AG10803 (cell line): ENCODE measurements at regions not wholly inside any gene's neighbourhood (a gene's known extent, or its start where the extent isn't known, plus 50 kb on each side); places are given as distances from the start of the nearest gene placed in this dataset.

ENCODE experiments used
- DNase-seq: peaks from one replicate; pipeline ENCODE4 v3.0.0; 2010; ENCODE audit warnings: low read depth
- H3K4me3 ChIP-seq: 2 replicates; pipeline ENCODE4 v1.5.1; 2011; ENCODE audit warnings: mild to moderate bottlenecking, low read length, control low read depth
- TF ChIP-seq, protein P1 (sequence below): conservative IDR thresholded peaks from 2 replicates; pipeline ENCODE4 v1.5.1; 2011; ENCODE audit warnings: mild to moderate bottlenecking, low read length, control low read depth, inconsistent platforms

- no peak overlapping the region for H3K4me3 ChIP-seq
- TF ChIP-seq, protein P1, sequence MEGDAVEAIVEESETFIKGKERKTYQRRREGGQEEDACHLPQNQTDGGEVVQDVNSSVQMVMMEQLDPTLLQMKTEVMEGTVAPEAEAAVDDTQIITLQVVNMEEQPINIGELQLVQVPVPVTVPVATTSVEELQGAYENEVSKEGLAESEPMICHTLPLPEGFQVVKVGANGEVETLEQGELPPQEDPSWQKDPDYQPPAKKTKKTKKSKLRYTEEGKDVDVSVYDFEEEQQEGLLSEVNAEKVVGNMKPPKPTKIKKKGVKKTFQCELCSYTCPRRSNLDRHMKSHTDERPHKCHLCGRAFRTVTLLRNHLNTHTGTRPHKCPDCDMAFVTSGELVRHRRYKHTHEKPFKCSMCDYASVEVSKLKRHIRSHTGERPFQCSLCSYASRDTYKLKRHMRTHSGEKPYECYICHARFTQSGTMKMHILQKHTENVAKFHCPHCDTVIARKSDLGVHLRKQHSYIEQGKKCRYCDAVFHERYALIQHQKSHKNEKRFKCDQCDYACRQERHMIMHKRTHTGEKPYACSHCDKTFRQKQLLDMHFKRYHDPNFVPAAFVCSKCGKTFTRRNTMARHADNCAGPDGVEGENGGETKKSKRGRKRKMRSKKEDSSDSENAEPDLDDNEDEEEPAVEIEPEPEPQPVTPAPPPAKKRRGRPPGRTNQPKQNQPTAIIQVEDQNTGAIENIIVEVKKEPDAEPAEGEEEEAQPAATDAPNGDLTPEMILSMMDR, result no peak
- no peak for DNase-seq
Observed at GRCh38 chr7:121505540-121506182, 109.6 kb upstream of the FAM3C start.

- H3K4me3 ChIP-seq, result no peak overlapping the region
- DNase-seq, result peak; percentile 89
- TF ChIP-seq, protein P1, result no peak
Observed at GRCh38 chr7:121505021-121505420, 108.9 kb upstream of the FAM3C start.

- TF ChIP-seq, protein P1, result no peak
- DNase-seq, result peak; percentile 88
- H3K4me3 ChIP-seq, result no peak overlapping the region
Observed at GRCh38 chr7:121504482-121504881, 108.4 kb upstream of the FAM3C start.

GRCh38 chr7:121503730-121504129, 107.6 kb upstream of the FAM3C start:
- H3K4me3 ChIP-seq, result no peak overlapping the region
- TF ChIP-seq, protein P1, result no peak
- no peak for DNase-seq

GRCh38 chr7:121503039-121503438, 106.9 kb upstream of the FAM3C start:
- TF ChIP-seq, protein P1, result no peak
- DNase-seq, result no peak
- no peak overlapping the region for H3K4me3 ChIP-seq

GRCh38 chr7:121501566-121501965, 105.5 kb upstream of the FAM3C start:
- TF ChIP-seq, protein P1, result no peak
- H3K4me3 ChIP-seq, result no peak overlapping the region
- DNase-seq, result no peak

DNA sequence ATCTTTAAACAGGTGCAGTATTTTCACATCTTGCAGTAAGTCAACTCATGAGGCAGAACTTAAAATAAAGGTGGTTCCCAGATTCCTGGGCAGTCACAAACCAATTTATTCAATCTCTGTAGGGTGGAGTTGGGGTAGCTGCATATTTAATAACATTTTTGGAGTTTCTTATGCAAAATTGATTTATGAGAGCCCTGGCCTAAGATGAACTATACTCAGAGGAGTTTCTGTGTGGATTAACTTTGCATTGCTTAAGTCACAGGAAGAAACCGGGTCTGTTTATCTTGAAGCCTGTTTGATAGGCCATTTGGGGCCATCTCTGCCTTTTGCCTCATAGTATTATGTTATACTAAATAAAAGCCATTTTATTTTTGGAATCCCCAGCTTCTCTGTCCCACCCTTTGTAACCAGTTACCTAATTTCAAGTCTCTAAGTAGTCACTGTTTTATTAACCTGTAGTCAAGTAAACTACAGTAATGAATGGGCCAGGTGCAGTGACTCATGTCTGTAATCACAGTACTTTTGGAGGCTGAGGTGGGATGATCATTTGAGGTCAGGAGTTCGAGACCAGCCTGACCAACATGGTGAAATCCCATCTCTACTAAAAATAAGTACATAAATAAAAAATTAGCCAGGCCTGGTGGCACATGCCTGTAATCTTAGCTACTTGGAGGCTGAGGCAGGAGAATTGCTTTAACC, 104.4 kb upstream of the FAM3C start:
- TF ChIP-seq, protein P1, result no peak
- no peak for DNase-seq
- no peak overlapping the region for H3K4me3 ChIP-seq
